ENCODE measurements at regions not wholly inside any gene's neighbourhood (a gene's known extent, or its start where the extent isn't known, plus 50 kb on each side); places are given as distances from the start of the nearest gene placed in this dataset.
A peak's percentile ranks its signal among the peaks of the same experiment; 100 is the strongest.

GRCh38 chr7:22005151-22005550 lies 59.5 kb upstream of the CDCA7L start:
- TF ChIP-seq EZH2 (IDR thresholded peaks at IDR 0.05; ENCODE audit: borderline replicate concordance) = no peak
- TF ChIP-seq EZH2phosphoT487 (IDR thresholded peaks at IDR 0.05; ENCODE audit: low read depth, severe bottlenecking, unreplicated experiment) = no peak
- TF ChIP-seq CTCF (IDR thresholded peaks at IDR 0.05; ENCODE audit: poor library complexity) = no peak
- no peak overlapping the region for H3K4me3 ChIP-seq
- no peak overlapping the region for H3K27ac ChIP-seq
- H3K36me3 ChIP-seq (replicated peaks; ENCODE audit: insufficient read depth, low read depth) = no peaks in the 10 kb centered on the region
- H3K27me3 ChIP-seq = peaks cover 12% of the 10 kb centered on the region
- no peak overlapping the region for H2AFZ ChIP-seq
- H3K4me2 ChIP-seq = no peak overlapping the region
- WGBS (ENCODE audit: low lambda C conversion rate, missing lambda C conversion rate) = 88% methylated on average over 1 of the region's 1 CpG
- DNase-seq (ENCODE audit: low spot score) = no peak
- H3K79me2 ChIP-seq = no peaks in the 10 kb centered on the region
- no peaks in the 10 kb centered on the region for H4K20me1 ChIP-seq (ENCODE audit: insufficient read depth, poor library complexity, severe bottlenecking)
- no peaks in the 10 kb centered on the region for H3K4me1 ChIP-seq (ENCODE audit: insufficient read depth)
- H3K9me3 ChIP-seq (ENCODE audit: low read depth) = no peaks in the 10 kb centered on the region
- H3K9me2 ChIP-seq (replicated peaks; ENCODE audit: insufficient read depth) = no peaks in the 10 kb centered on the region

- no peaks in the 10 kb centered on the region for H3K9me3 ChIP-seq (ENCODE audit: low read depth)
- peaks cover 12% of the 10 kb centered on the region for H3K27me3 ChIP-seq
- no peak overlapping the region for H3K4me3 ChIP-seq
- WGBS (ENCODE audit: low lambda C conversion rate, missing lambda C conversion rate) = 78% methylated on average over 1 of the region's 1 CpG
- H4K20me1 ChIP-seq (ENCODE audit: insufficient read depth, poor library complexity, severe bottlenecking) = no peaks in the 10 kb centered on the region
- no peak overlapping the region for H2AFZ ChIP-seq
- no peaks in the 10 kb centered on the region for H3K4me1 ChIP-seq (ENCODE audit: insufficient read depth)
- no peaks in the 10 kb centered on the region for H3K36me3 ChIP-seq (replicated peaks; ENCODE audit: insufficient read depth, low read depth)
- no peak overlapping the region for H3K4me2 ChIP-seq
- no peak for DNase-seq (ENCODE audit: low spot score)
- no peak overlapping the region for H3K27ac ChIP-seq
- no peaks in the 10 kb centered on the region for H3K79me2 ChIP-seq
- no peaks in the 10 kb centered on the region for H3K9me2 ChIP-seq (replicated peaks; ENCODE audit: insufficient read depth)
- TF ChIP-seq EZH2phosphoT487 (IDR thresholded peaks at IDR 0.05; ENCODE audit: low read depth, severe bottlenecking, unreplicated experiment) (no peak), EZH2 (IDR thresholded peaks at IDR 0.05; ENCODE audit: borderline replicate concordance) (no peak), CTCF (IDR thresholded peaks at IDR 0.05; ENCODE audit: poor library complexity) (no peak)
Measured at GRCh38 chr7:22002726-22003125, 57.0 kb upstream of the CDCA7L start.

- H3K27ac ChIP-seq = no peak overlapping the region
- 21% methylated on average over 8 of the region's 8 CpGs for WGBS (ENCODE audit: low lambda C conversion rate, missing lambda C conversion rate)
- no peaks in the 10 kb centered on the region for H3K79me2 ChIP-seq
- H3K4me1 ChIP-seq (ENCODE audit: insufficient read depth) = no peaks in the 10 kb centered on the region
- no peaks in the 10 kb centered on the region for H3K36me3 ChIP-seq (replicated peaks; ENCODE audit: insufficient read depth, low read depth)
- DNase-seq (ENCODE audit: low spot score) = peak; percentile 58
- H2AFZ ChIP-seq = no peak overlapping the region
- TF ChIP-seq EZH2phosphoT487 (IDR thresholded peaks at IDR 0.05; ENCODE audit: low read depth, severe bottlenecking, unreplicated experiment) (no peak), EZH2 (IDR thresholded peaks at IDR 0.05; ENCODE audit: borderline replicate concordance) (no peak), CTCF (IDR thresholded peaks at IDR 0.05; ENCODE audit: poor library complexity) (peak; percentile 84)
- H3K4me3 ChIP-seq = no peak overlapping the region
- H3K27me3 ChIP-seq = peaks cover 7% of the 10 kb centered on the region
- H3K9me2 ChIP-seq (replicated peaks; ENCODE audit: insufficient read depth) = no peaks in the 10 kb centered on the region
- H4K20me1 ChIP-seq (ENCODE audit: insufficient read depth, poor library complexity, severe bottlenecking) = no peaks in the 10 kb centered on the region
- H3K4me2 ChIP-seq = peak overlapping the region; percentile 60
- no peaks in the 10 kb centered on the region for H3K9me3 ChIP-seq (ENCODE audit: low read depth)
Measured at GRCh38 chr7:22001345-22002004, 55.8 kb upstream of the CDCA7L start.

All from hepatocyte (in vitro differentiated cells).